Spleen (tissue), 7 donors: ENCODE measurements at regions not wholly inside any gene's neighbourhood (a gene's known extent, or its start where the extent isn't known, plus 50 kb on each side); places are given as distances from the start of the nearest gene placed in this dataset.

Experiments
- POLR2A ChIP-seq, 3 donors: fragments of 450-650 bp; IDR thresholded peaks; one replicate each; pipeline ENCODE4 v1.5.1; 2017; ENCODE audit warnings: antibody characterized with exemption in 3 of 3, mild to moderate bottlenecking in 1 of 3
- POLR2AphosphoS5 ChIP-seq, 3 donors: sonication (generic); formaldehyde crosslinking; IDR thresholded peaks; one replicate each; pipeline ENCODE4 v1.5.1; 2017; ENCODE audit warnings: antibody characterized with exemption in 3 of 3
- TF ChIP-seq, protein P1 (sequence below), 11 experiments: fragments of 200-600 bp in 7 of 11; fragments of 450-650 bp in 4 of 11; sonication (generic) in 4 of 11; IDR thresholded peaks in 8 of 11; conservative IDR thresholded peaks in 3 of 11; 1 replicate in 7 of 11; 2 replicates in 4 of 11; pipeline versions ENCODE4 v1.4.0 to v1.8.0; 2016 to 2021; ENCODE audit warnings: antibody characterized with exemption in 11 of 11, inconsistent platforms in 4 of 11, mild to moderate bottlenecking in 1 of 11
- donor health status: DM: no; HTN: no; CAD: no; lungs with moderate emphysema.
- donor health status: DM: no; HTN: no; CAD: no.
- donor health status: DM: no; HTN: no; CAD: no.

DNA sequence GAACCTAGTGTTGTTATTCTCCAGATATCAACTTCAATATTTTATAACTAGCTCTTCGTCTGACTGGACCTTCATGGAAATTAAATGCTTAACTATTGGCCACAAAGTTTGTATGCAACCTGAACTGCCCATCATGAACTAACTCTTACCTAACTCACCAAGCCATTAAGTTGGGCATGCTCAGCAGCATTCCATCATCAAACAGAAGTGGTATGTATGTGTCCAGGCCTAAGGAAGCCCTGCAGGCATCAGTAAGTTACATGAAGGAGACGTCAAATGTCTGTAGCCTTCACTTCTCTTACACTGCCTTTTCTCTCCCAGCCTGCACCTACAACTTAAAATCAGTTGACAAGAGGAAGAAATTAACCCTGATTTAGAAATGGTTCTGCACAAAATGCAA, 1639.2 kb upstream of the PABPC4L start:
- TF ChIP-seq, protein P1, sequence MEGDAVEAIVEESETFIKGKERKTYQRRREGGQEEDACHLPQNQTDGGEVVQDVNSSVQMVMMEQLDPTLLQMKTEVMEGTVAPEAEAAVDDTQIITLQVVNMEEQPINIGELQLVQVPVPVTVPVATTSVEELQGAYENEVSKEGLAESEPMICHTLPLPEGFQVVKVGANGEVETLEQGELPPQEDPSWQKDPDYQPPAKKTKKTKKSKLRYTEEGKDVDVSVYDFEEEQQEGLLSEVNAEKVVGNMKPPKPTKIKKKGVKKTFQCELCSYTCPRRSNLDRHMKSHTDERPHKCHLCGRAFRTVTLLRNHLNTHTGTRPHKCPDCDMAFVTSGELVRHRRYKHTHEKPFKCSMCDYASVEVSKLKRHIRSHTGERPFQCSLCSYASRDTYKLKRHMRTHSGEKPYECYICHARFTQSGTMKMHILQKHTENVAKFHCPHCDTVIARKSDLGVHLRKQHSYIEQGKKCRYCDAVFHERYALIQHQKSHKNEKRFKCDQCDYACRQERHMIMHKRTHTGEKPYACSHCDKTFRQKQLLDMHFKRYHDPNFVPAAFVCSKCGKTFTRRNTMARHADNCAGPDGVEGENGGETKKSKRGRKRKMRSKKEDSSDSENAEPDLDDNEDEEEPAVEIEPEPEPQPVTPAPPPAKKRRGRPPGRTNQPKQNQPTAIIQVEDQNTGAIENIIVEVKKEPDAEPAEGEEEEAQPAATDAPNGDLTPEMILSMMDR (IDR thresholded peaks at IDR 0.05 in 8 of 11, conservative IDR thresholded peaks at IDR 0.05 in 3 of 11) = no peak
- TF ChIP-seq POLR2AphosphoS5 (IDR thresholded peaks at IDR 0.05) = no peak
- no peak for TF ChIP-seq POLR2A (IDR thresholded peaks at IDR 0.05)
